ENCODE measurements at regions not wholly inside any gene's neighbourhood (a gene's known extent, or its start where the extent isn't known, plus 50 kb on each side); places are given as distances from the start of the nearest gene placed in this dataset.

- no peak for ATAC-seq
- TF ChIP-seq ZNF8 (CRISPR knock-in tag; IDR thresholded peaks at IDR 0.05) (no peak), CSDC2 (CRISPR knock-in tag; IDR thresholded peaks at IDR 0.05) (no peak), POU6F1 (CRISPR knock-in tag; IDR thresholded peaks at IDR 0.05; ENCODE audit: borderline replicate concordance, low read depth) (no peak), ISL1 (CRISPR knock-in tag; IDR thresholded peaks at IDR 0.05) (no peak), RARB (CRISPR knock-in tag; IDR thresholded peaks at IDR 0.05) (no peak), ZFP3 (CRISPR knock-in tag; IDR thresholded peaks at IDR 0.05) (no peak), TOX (CRISPR knock-in tag; IDR thresholded peaks at IDR 0.05; ENCODE audit: borderline replicate concordance) (no peak), CSRNP3 (CRISPR knock-in tag; IDR thresholded peaks at IDR 0.05) (no peak), ZC3H10 (CRISPR knock-in tag; IDR thresholded peaks at IDR 0.05) (no peak), SNAI2 (CRISPR knock-in tag; IDR thresholded peaks at IDR 0.05) (no peak)
Measured at GRCh38 chr2:239587311-239587731, 186.5 kb upstream of the HDAC4 start.

- ATAC-seq, result no peak; the same call in 2 of the 3 replicates
Measured at GRCh38 chr2:239586651-239587310, 186.0 kb upstream of the HDAC4 start.

GRCh38 chr2:239585422-239585821 lies 184.6 kb upstream of the HDAC4 start:
- ATAC-seq, result no peak

More at GRCh38 chr2:239586651-239587310, 186.0 kb upstream of the HDAC4 start:
- TF ChIP-seq TCF4 (CRISPR knock-in tag; IDR thresholded peaks at IDR 0.05; ENCODE audit: borderline replicate concordance) (peak; percentile 75; the same call in 1 of the 2 replicates), ZNF565 (CRISPR knock-in tag; conservative IDR thresholded peaks at IDR 0.05; ENCODE audit: low read depth) (no peak), CREB5 (CRISPR knock-in tag; IDR thresholded peaks at IDR 0.05; ENCODE audit: low read depth) (no peak), TSHZ2 (CRISPR knock-in tag; IDR thresholded peaks at IDR 0.05) (peak; percentile 67; the same call in 1 of the 2 replicates)

More at GRCh38 chr2:239585422-239585821, 184.6 kb upstream of the HDAC4 start:
- TF ChIP-seq TOX (CRISPR knock-in tag; IDR thresholded peaks at IDR 0.05; ENCODE audit: borderline replicate concordance) (no peak), PPARA (CRISPR knock-in tag; IDR thresholded peaks at IDR 0.05; ENCODE audit: borderline replicate concordance) (no peak), ZFP3 (CRISPR knock-in tag; IDR thresholded peaks at IDR 0.05) (no peak), ZC3H10 (CRISPR knock-in tag; IDR thresholded peaks at IDR 0.05) (no peak), RARB (CRISPR knock-in tag; IDR thresholded peaks at IDR 0.05) (no peak), TCF4 (CRISPR knock-in tag; IDR thresholded peaks at IDR 0.05; ENCODE audit: borderline replicate concordance) (no peak), SNAI2 (CRISPR knock-in tag; IDR thresholded peaks at IDR 0.05) (no peak), CREB5 (CRISPR knock-in tag; IDR thresholded peaks at IDR 0.05; ENCODE audit: low read depth) (no peak), ZFP30 (CRISPR knock-in tag; IDR thresholded peaks at IDR 0.05) (no peak), GLIS3 (CRISPR knock-in tag; IDR thresholded peaks at IDR 0.05) (no peak), BACH2 (CRISPR knock-in tag; IDR thresholded peaks at IDR 0.05; ENCODE audit: borderline replicate concordance) (no peak), CSDC2 (CRISPR knock-in tag; IDR thresholded peaks at IDR 0.05) (no peak), TSHZ2 (CRISPR knock-in tag; IDR thresholded peaks at IDR 0.05) (no peak), ZNF565 (CRISPR knock-in tag; conservative IDR thresholded peaks at IDR 0.05; ENCODE audit: low read depth) (no peak), ESRRG (CRISPR knock-in tag; IDR thresholded peaks at IDR 0.05) (no peak), ARNTL (CRISPR knock-in tag; IDR thresholded peaks at IDR 0.05; ENCODE audit: borderline replicate concordance, low read depth) (no peak)
